Endothelial cell of umbilical vein (primary cell): ENCODE measurements at regions not wholly inside any gene's neighbourhood (a gene's known extent, or its start where the extent isn't known, plus 50 kb on each side); places are given as distances from the start of the nearest gene placed in this dataset.

ENCODE experiments used
- BruUV-seq: library from RNA; stranded (reverse); fragments of 400-500 nt; replicated peaks from 2 replicates; lab custom pipeline; 2021; lab: Mats Ljungman, UMichigan
- CTCF ChIA-PET: fragments of 300-600, 350-600 bp; sonication (Branson Sonifier 250); formaldehyde crosslinking; loops from one replicate; lab custom pipeline; 2021; ENCODE audit warnings: antibody characterized with exemption, inconsistent platforms; lab: Charles Lee
- POLR2A ChIA-PET: fragments of 300-600, 350-600 bp; sonication (Branson Sonifier 250); formaldehyde crosslinking; loops from one replicate; lab custom pipeline; 2021; ENCODE audit warnings: antibody characterized with exemption, inconsistent platforms; lab: Charles Lee
- DNase-seq: peaks from one replicate; pipeline ENCODE4 v3.0.0-alpha.2; 2011; ENCODE audit warnings: low read depth, low spot score
- FAIRE-seq: peaks from 2 replicates; lab custom pipeline; 2011; peaks lifted over from hg19 to GRCh38; lab: Jason Lieb, UNC
- H2AFZ ChIP-seq: 2 replicates; pipeline ENCODE4 v1.6.0; 2012; ENCODE audit warnings: low read depth, low read length, control low read depth, inconsistent platforms
- H3K27ac ChIP-seq: 2 replicates; pipeline ENCODE4 v1.5.1; 2011; ENCODE audit warnings: low read depth, mild to moderate bottlenecking, control low read depth, low read length, moderate library complexity; ENCODE audit not compliant: insufficient read depth
- H3K27me3 ChIP-seq, 2 experiments: 2 replicates each; pipeline versions ENCODE4 v1.6.0 to v1.6.1; 2011; ENCODE audit warnings: low read length in 2 of 2, mixed read lengths in 1 of 2; ENCODE audit not compliant: control insufficient read depth in 2 of 2, insufficient read depth in 2 of 2
- H3K36me3 ChIP-seq, 2 experiments: 2 replicates in 1 of 2; 3 replicates in 1 of 2; pipeline ENCODE4 v1.5.1; 2011; ENCODE audit warnings: low read length in 2 of 2, mild to moderate bottlenecking in 1 of 2, moderate library complexity in 1 of 2; ENCODE audit not compliant: control insufficient read depth in 2 of 2, insufficient read depth in 2 of 2; ENCODE audit errors: extremely low read depth in 1 of 2
- H3K4me1 ChIP-seq: 3 replicates; pipeline ENCODE4 v1.5.1; 2011; ENCODE audit warnings: mild to moderate bottlenecking, low read length; ENCODE audit not compliant: control insufficient read depth, insufficient read depth; ENCODE audit errors: extremely low read depth
- H3K4me2 ChIP-seq: 2 replicates; pipeline ENCODE4 v1.6.1; 2011; ENCODE audit warnings: low read length, control low read depth, mixed read lengths; ENCODE audit not compliant: insufficient read depth
- H3K4me3 ChIP-seq, 3 experiments: fragments of 200-600 bp in 1 of 3; sonication (generic), shearing (Covaris generic) in 1 of 3; replicated peaks in 1 of 3; 2 replicates each; pipeline ENCODE4 v1.5.1; 2011 to 2016; ENCODE audit warnings: control low read depth in 3 of 3, low read length in 3 of 3, mild to moderate bottlenecking in 2 of 3, inconsistent platforms in 1 of 3, low read depth in 1 of 3, moderate library complexity in 1 of 3; ENCODE audit not compliant: insufficient read depth in 1 of 3
- H3K79me2 ChIP-seq: 2 replicates; pipeline ENCODE4 v1.6.0; 2012; ENCODE audit warnings: low read length, inconsistent platforms; ENCODE audit not compliant: control insufficient read depth, insufficient read depth
- H3K9ac ChIP-seq: replicated peaks from 2 replicates; pipeline ENCODE3; 2011; ENCODE audit warnings: low read length, control low read depth; ENCODE audit not compliant: insufficient read depth; ENCODE audit errors: extremely low read depth
- H3K9me1 ChIP-seq: replicated peaks from 3 replicates; pipeline ENCODE4 v1.6.0; 2011; ENCODE audit warnings: mild to moderate bottlenecking, low read length; ENCODE audit not compliant: control insufficient read depth, insufficient read depth; ENCODE audit errors: extremely low read depth
- H3K9me3 ChIP-seq: replicated peaks from 2 replicates; pipeline ENCODE4 v1.5.1; 2012; ENCODE audit warnings: low read length, inconsistent platforms; ENCODE audit not compliant: control insufficient read depth, insufficient read depth
- H4K20me1 ChIP-seq: replicated peaks from 2 replicates; pipeline ENCODE3; 2011; ENCODE audit warnings: mild to moderate bottlenecking, low read length; ENCODE audit not compliant: control insufficient read depth, insufficient read depth; ENCODE audit errors: extremely low read depth
- EZH2 ChIP-seq: IDR thresholded peaks from 2 replicates; pipeline ENCODE4 v1.6.1; 2012; ENCODE audit warnings: borderline replicate concordance, low read depth, mild to moderate bottlenecking, moderate library complexity, low read length, inconsistent platforms; ENCODE audit not compliant: severe bottlenecking
- FOS ChIP-seq: IDR thresholded peaks from 2 replicates; pipeline ENCODE4 v1.6.1; 2011; ENCODE audit warnings: mild to moderate bottlenecking, low read length, moderate library complexity, borderline replicate concordance; ENCODE audit not compliant: insufficient read depth
- GATA2 ChIP-seq: IDR thresholded peaks from 2 replicates; pipeline ENCODE4 v1.7.0; 2011; ENCODE audit warnings: low read depth, mild to moderate bottlenecking, moderate library complexity, mixed read lengths, low read length; ENCODE audit not compliant: insufficient read length, insufficient read depth
- JUN ChIP-seq: IDR thresholded peaks from 2 replicates; pipeline ENCODE4 v1.6.1; 2011; ENCODE audit warnings: borderline replicate concordance, low read depth; ENCODE audit not compliant: insufficient read length, insufficient read depth
- MYC ChIP-seq: IDR thresholded peaks from one replicate; pipeline ENCODE4 v1.6.1; 2011; ENCODE audit warnings: mild to moderate bottlenecking, low read depth, low read length
- dilution Hi-C: fragments of 300-500 bp; cut with MboI; formaldehyde crosslinking; loops from one replicate; pipeline ENCODE4 v1.15.0; 2019; ENCODE audit warnings: low sequenced_read_pairs; ENCODE audit not compliant: extremely low pct_ligation_motif_present
- intact Hi-C: fragments of 100-400 bp; cut with micrococcal nuclease; formaldehyde crosslinking; loops from one replicate; pipeline ENCODE4 v1.10.0; 2022
- TF ChIP-seq, protein P1 (sequence below): IDR thresholded peaks from 2 replicates; pipeline ENCODE4 v1.6.1; 2011; ENCODE audit not compliant: insufficient read depth, insufficient read length

DNA sequence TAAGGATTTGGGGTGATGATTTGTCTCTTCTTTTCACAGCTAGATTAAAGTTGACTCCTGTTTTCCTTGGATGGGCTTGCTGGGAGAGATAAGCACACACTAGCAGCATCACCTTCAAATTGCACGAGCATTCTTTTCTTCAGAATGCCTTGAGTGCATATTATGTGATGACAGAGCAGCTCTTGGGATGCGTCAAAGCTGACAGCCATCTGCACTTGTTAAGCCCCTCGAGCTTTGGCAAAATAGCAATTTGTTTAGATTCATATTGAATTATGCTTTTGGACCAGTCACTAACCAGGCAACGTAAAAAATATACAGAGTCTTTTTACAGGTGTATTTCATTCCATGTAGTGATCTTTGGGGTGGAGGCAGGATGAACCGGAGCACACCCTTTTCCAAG, 407.0 kb downstream of the FUT8 start:
- POLR2A ChIA-PET = no interaction called here

DNA sequence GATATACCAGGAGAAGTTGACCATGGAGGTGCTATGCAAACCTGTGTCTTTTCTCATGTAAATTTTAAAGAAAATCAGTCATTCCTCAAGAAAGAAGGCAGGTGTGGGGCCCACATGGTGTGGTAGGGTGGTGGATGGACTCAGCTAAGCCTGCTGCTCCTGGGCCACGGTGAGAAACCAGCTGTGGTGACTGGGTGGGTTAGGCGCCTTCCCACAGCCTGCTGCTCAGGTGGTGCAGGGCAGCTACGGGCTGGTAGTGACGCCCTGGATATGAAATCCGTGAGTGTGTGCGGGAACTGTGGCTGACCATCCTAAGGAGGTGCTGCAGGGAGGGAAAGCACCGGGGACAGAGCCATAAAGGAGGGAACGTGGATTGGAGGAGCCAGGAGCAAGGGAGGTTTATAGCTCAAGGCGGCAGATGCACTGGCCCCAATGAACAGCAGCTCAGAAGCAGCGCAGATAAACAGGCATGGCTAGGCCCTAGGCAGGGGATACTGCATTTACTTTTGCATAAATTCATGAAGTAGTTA, 408.8 kb downstream of the FUT8 start:
- no TSS peak for BruUV-seq
- CTCF ChIA-PET = interaction anchor here (0.7 to 2.0 kb wide), 2 partner anchors 162 to 407 kb away, joined by 3 to 16 read pairs; partner anchors contain the start of gene FUT8
- DNase-seq = no peak

More for the DNA sequence above, 407.0 kb downstream of the FUT8 start:
- H3K36me3 ChIP-seq = no peaks in the 10 kb centered on the region
- H3K4me3 ChIP-seq = no peak overlapping the region
- DNase-seq (no peak), FAIRE-seq (no peak)
- BruUV-seq = no TSS peak
- H4K20me1 ChIP-seq = no peaks in the 10 kb centered on the region
- H3K9me3 ChIP-seq = no peaks in the 10 kb centered on the region
- no peaks in the 10 kb centered on the region for H3K9me1 ChIP-seq
- intact Hi-C loops = no loop called here
- TF ChIP-seq, protein P1, sequence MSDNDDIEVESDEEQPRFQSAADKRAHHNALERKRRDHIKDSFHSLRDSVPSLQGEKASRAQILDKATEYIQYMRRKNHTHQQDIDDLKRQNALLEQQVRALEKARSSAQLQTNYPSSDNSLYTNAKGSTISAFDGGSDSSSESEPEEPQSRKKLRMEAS = no peak
- TF ChIP-seq GATA2 = no peak
- TF ChIP-seq JUN = no peak
- TF ChIP-seq FOS = no peak
- no peak overlapping the region for H3K9ac ChIP-seq
- no peaks in the 10 kb centered on the region for H3K4me1 ChIP-seq
- dilution Hi-C loops = no loop called here
- H3K27me3 ChIP-seq = peaks cover 3 to 8% of the 10 kb centered on the region in 2 experiments
- H3K4me2 ChIP-seq = no peak overlapping the region
- no peaks in the 10 kb centered on the region for H3K79me2 ChIP-seq
- no peak overlapping the region for H3K27ac ChIP-seq
- H2AFZ ChIP-seq = no peak overlapping the region
- CTCF ChIA-PET = no interaction called here

More for the DNA sequence above, 408.8 kb downstream of the FUT8 start:
- intact Hi-C loops = no loop called here
- H3K36me3 ChIP-seq = no peaks in the 10 kb centered on the region
- H3K27me3 ChIP-seq = peaks cover 6 to 12% of the 10 kb centered on the region in 2 experiments
- POLR2A ChIA-PET = no interaction called here
- H4K20me1 ChIP-seq = no peaks in the 10 kb centered on the region
- no peak for TF ChIP-seq EZH2
- TF ChIP-seq, protein P1 = no peak
- no peak for TF ChIP-seq MYC
- no peak overlapping the region for H3K4me2 ChIP-seq
- H3K79me2 ChIP-seq = no peaks in the 10 kb centered on the region
- H3K9me1 ChIP-seq = no peaks in the 10 kb centered on the region
- FAIRE-seq = no peak
- no peak overlapping the region for H3K9ac ChIP-seq
- no peaks in the 10 kb centered on the region for H3K9me3 ChIP-seq
- H3K4me3 ChIP-seq = no peak overlapping the region
- dilution Hi-C loops = loop anchor here (5.0 kb wide), 1 partner anchor 54 kb away; no protein-coding TSS in a partner anchor
- no peaks in the 10 kb centered on the region for H3K4me1 ChIP-seq
- H3K27ac ChIP-seq = no peak overlapping the region
- H2AFZ ChIP-seq = no peak overlapping the region
